GM23338 (cell line): ENCODE measurements at regions not wholly inside any gene's neighbourhood (a gene's known extent, or its start where the extent isn't known, plus 50 kb on each side); places are given as distances from the start of the nearest gene placed in this dataset.

Source experiments
- ATAC-seq: fragments of 200-7000 bp; cut with Tn5 transposase; 3 replicates; pipeline ENCODE4 v1.9.1; 2020
- DNase-seq: peaks from one replicate; pipeline ENCODE4 v3.0.0-alpha.2; 2015; ENCODE audit warnings: low spot score
- H2AFZ ChIP-seq: fragments of 200-600 bp; sonication (generic); 2 replicates; pipeline ENCODE4 v1.8.0; 2016; ENCODE audit warnings: antibody characterized with exemption, mild to moderate bottlenecking, moderate library complexity
- H3F3A ChIP-seq: fragments of 200-600 bp; sonication (generic); replicated peaks from 2 replicates; pipeline ENCODE4 v1.8.0; 2017; ENCODE audit warnings: antibody characterized with exemption, mixed run types, low read depth
- H3K27ac ChIP-seq: fragments of 200-600 bp; sonication (generic); 2 replicates; pipeline ENCODE4 v1.6.1; 2016; ENCODE audit warnings: low read depth
- H3K27me3 ChIP-seq: fragments of 200-600 bp; sonication (generic); 2 replicates; pipeline ENCODE4 v1.8.0; 2016; ENCODE audit warnings: mild to moderate bottlenecking, mixed run types, moderate library complexity; ENCODE audit not compliant: insufficient read depth
- H3K36me3 ChIP-seq: fragments of 200-600 bp; sonication (generic); 2 replicates; pipeline ENCODE4 v1.8.0; 2016; ENCODE audit warnings: mild to moderate bottlenecking; ENCODE audit not compliant: insufficient read depth
- H3K4me1 ChIP-seq: fragments of 200-600 bp; sonication (generic); 2 replicates; pipeline ENCODE4 v1.8.0; 2016; ENCODE audit warnings: mild to moderate bottlenecking, moderate library complexity; ENCODE audit not compliant: insufficient read depth
- H3K4me2 ChIP-seq: fragments of 200-600 bp; sonication (generic); 2 replicates; pipeline ENCODE4 v1.7.1; 2017; ENCODE audit warnings: mixed run types
- H3K4me3 ChIP-seq: fragments of 200-600 bp; sonication (generic); 2 replicates; pipeline ENCODE4 v1.6.1; 2016; ENCODE audit warnings: mixed run types
- H3K79me2 ChIP-seq: fragments of 200-600 bp; sonication (generic); replicated peaks from 2 replicates; pipeline ENCODE4 v1.8.0; 2017; ENCODE audit warnings: mild to moderate bottlenecking; ENCODE audit not compliant: insufficient read depth
- H3K9me2 ChIP-seq: fragments of 200-600 bp; sonication (generic); 2 replicates; pipeline ENCODE4 v1.8.0; 2017; ENCODE audit not compliant: insufficient read depth
- H4K20me1 ChIP-seq: fragments of 200-600 bp; sonication (generic); replicated peaks from 2 replicates; pipeline ENCODE4 v1.8.0; 2017; ENCODE audit warnings: mild to moderate bottlenecking; ENCODE audit not compliant: insufficient read depth
- H3K27ac Mint-ChIP-seq: 2 replicates; pipeline ENCODE4 v1.8.0; 2020; ENCODE audit warnings: inconsistent platforms, mild to moderate bottlenecking, moderate library complexity, mixed read lengths
- H3K27me3 Mint-ChIP-seq: 3 replicates; pipeline ENCODE4 v1.8.0; 2022; ENCODE audit warnings: low read depth, mild to moderate bottlenecking, moderate library complexity, mixed read lengths, inconsistent platforms; ENCODE audit not compliant: insufficient read depth, poor library complexity
- H3K36me3 Mint-ChIP-seq: 3 replicates; pipeline ENCODE4 v1.8.0; 2021; ENCODE audit warnings: low read depth, mild to moderate bottlenecking, inconsistent platforms, moderate library complexity, mixed read lengths
- H3K4me1 Mint-ChIP-seq: 3 replicates; pipeline ENCODE4 v1.8.0; 2020; ENCODE audit warnings: mild to moderate bottlenecking, inconsistent platforms, mixed read lengths
- H3K4me3 Mint-ChIP-seq: 3 replicates; pipeline ENCODE4 v1.8.0; 2021; ENCODE audit warnings: moderate library complexity, mild to moderate bottlenecking, inconsistent platforms, mixed read lengths
- H3K9me3 Mint-ChIP-seq: 3 replicates; pipeline ENCODE4 v1.8.0; 2020; ENCODE audit warnings: moderate library complexity, mild to moderate bottlenecking, inconsistent platforms, mixed read lengths
- CREB1 ChIP-seq: fragments of 250-450 bp; sonication (Bioruptor Pico); IDR thresholded peaks from 2 replicates; pipeline ENCODE4 v1.5.0; 2020; ENCODE audit warnings: low read depth, mild to moderate bottlenecking, moderate library complexity
- ETS1 ChIP-seq: IDR thresholded peaks from 2 replicates; pipeline ENCODE4 v1.6.1; 2016; ENCODE audit warnings: antibody characterized with exemption
- EZH2 ChIP-seq: fragments of 200-600 bp; sonication (generic); IDR thresholded peaks from one replicate; pipeline ENCODE4 v1.8.0; 2017; ENCODE audit warnings: antibody characterized with exemption, mild to moderate bottlenecking, low read depth; ENCODE audit not compliant: unreplicated experiment
- EZH2phosphoT487 ChIP-seq: fragments of 200-600 bp; sonication (generic); IDR thresholded peaks from one replicate; pipeline ENCODE4 v1.8.1; 2018; ENCODE audit warnings: antibody characterized with exemption; ENCODE audit not compliant: unreplicated experiment
- JUNB ChIP-seq: IDR thresholded peaks from one replicate; pipeline ENCODE4 v1.6.1; 2016; ENCODE audit warnings: antibody characterized with exemption; ENCODE audit not compliant: unreplicated experiment
- NANOG ChIP-seq: IDR thresholded peaks from 2 replicates; pipeline ENCODE4 v1.6.1; 2016; ENCODE audit warnings: antibody characterized with exemption, borderline replicate concordance
- POLR2AphosphoS5 ChIP-seq: IDR thresholded peaks from 2 replicates; pipeline ENCODE4 v1.6.1; 2016; ENCODE audit warnings: antibody characterized with exemption, low read depth
- STAT1 ChIP-seq: IDR thresholded peaks from one replicate; pipeline ENCODE4 v1.6.1; 2016; ENCODE audit warnings: antibody characterized with exemption; ENCODE audit not compliant: unreplicated experiment
- ZNF114 ChIP-seq: fragments of 250-450 bp; sonication (Bioruptor Pico); IDR thresholded peaks from 2 replicates; pipeline ENCODE4 v1.5.0; 2020; ENCODE audit warnings: mild to moderate bottlenecking, moderate library complexity
- ZNF331 ChIP-seq: fragments of 250-450 bp; sonication (Bioruptor Pico); IDR thresholded peaks from 2 replicates; pipeline ENCODE4 v1.5.0; 2020; ENCODE audit warnings: low read depth, mild to moderate bottlenecking, moderate library complexity
- TF ChIP-seq, protein P1 (sequence below), 2 experiments: fragments of 200-600 bp in 1 of 2; sonication (generic) in 1 of 2; conservative IDR thresholded peaks; 2 replicates each; pipeline versions ENCODE4 v1.5.1 to v1.6.1; 2016 to 2017; ENCODE audit warnings: antibody characterized with exemption in 2 of 2, low read depth in 2 of 2, mild to moderate bottlenecking in 2 of 2, moderate library complexity in 1 of 2

- Histone ChIP-seq H3F3A (no peaks in the 10 kb centered on the region), H3K9me2 (no peaks in the 10 kb centered on the region), H3K4me3 (no peak overlapping the region), H3K27ac (no peak overlapping the region), H3K27me3 (no peaks in the 10 kb centered on the region), H2AFZ (no peak overlapping the region), H3K4me2 (no peak overlapping the region), H3K36me3 (no peaks in the 10 kb centered on the region), H3K79me2 (no peaks in the 10 kb centered on the region), H4K20me1 (no peaks in the 10 kb centered on the region), H3K4me1 (no peaks in the 10 kb centered on the region)
- H3K4me1 Mint-ChIP-seq, result no peaks in the 10 kb centered on the region
- H3K27ac Mint-ChIP-seq, result no peak overlapping the region
- ATAC-seq (no peak), DNase-seq (no peak)
- no peak for TF ChIP-seq EZH2phosphoT487
- peaks cover 8% of the 10 kb centered on the region; the same call in 1 of the 3 replicates for H3K36me3 Mint-ChIP-seq
- peaks cover 13% of the 10 kb centered on the region for H3K9me3 Mint-ChIP-seq
- no peak overlapping the region for H3K4me3 Mint-ChIP-seq
- peaks cover 2% of the 10 kb centered on the region for H3K27me3 Mint-ChIP-seq
These were observed 134.6 kb upstream of the ANKRD55 start for GRCh38 chr5:56367748-56368147.

DNA sequence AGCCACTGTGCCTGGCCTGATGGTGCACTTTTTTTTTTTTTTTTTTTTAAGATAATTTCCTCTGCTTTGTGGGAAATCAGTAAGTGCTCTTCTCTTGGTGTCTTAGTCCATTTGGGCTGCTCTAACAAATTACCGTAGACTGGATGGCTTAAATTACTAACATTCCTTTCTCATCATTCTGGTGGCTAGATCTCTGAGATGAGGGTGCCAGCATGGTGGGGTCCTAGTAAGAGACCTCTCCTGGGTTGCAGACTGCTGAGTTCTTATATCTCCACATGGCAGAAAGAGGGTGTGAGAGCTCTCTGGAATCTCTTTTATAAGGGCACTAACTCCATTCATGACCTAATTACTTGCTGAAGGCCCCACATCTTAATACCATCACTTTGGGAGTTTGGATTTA lies 133.9 kb upstream of the ANKRD55 start:
- TF ChIP-seq, protein P1, sequence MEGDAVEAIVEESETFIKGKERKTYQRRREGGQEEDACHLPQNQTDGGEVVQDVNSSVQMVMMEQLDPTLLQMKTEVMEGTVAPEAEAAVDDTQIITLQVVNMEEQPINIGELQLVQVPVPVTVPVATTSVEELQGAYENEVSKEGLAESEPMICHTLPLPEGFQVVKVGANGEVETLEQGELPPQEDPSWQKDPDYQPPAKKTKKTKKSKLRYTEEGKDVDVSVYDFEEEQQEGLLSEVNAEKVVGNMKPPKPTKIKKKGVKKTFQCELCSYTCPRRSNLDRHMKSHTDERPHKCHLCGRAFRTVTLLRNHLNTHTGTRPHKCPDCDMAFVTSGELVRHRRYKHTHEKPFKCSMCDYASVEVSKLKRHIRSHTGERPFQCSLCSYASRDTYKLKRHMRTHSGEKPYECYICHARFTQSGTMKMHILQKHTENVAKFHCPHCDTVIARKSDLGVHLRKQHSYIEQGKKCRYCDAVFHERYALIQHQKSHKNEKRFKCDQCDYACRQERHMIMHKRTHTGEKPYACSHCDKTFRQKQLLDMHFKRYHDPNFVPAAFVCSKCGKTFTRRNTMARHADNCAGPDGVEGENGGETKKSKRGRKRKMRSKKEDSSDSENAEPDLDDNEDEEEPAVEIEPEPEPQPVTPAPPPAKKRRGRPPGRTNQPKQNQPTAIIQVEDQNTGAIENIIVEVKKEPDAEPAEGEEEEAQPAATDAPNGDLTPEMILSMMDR (conservative IDR thresholded peaks at IDR 0.05; ENCODE audit: low read depth in 2 of 2), result no peak
- TF ChIP-seq ZNF114 (CRISPR knock-in tag) (no peak), JUNB (no peak), NANOG (no peak), EZH2 (no peak), ETS1 (no peak), POLR2AphosphoS5 (no peak), EZH2phosphoT487 (no peak), STAT1 (no peak), CREB1 (CRISPR knock-in tag) (no peak), ZNF331 (no peak)
- H3K9me2 ChIP-seq, result no peaks in the 10 kb centered on the region
- no peak overlapping the region for H2AFZ ChIP-seq
- no peak overlapping the region for H3K4me2 ChIP-seq
- Mint-ChIP-seq H3K4me1 (no peaks in the 10 kb centered on the region), H3K9me3 (peaks cover 9% of the 10 kb centered on the region), H3K27me3 (peaks cover 2% of the 10 kb centered on the region), H3K4me3 (no peak overlapping the region), H3K36me3 (peaks cover 8% of the 10 kb centered on the region; the same call in 1 of the 3 replicates), H3K27ac (no peak overlapping the region)
- ATAC-seq (no peak), DNase-seq (no peak)
- no peak overlapping the region for H3K27ac ChIP-seq
- H4K20me1 ChIP-seq, result no peaks in the 10 kb centered on the region
- no peaks in the 10 kb centered on the region for H3F3A ChIP-seq
- no peaks in the 10 kb centered on the region for H3K36me3 ChIP-seq
- no peaks in the 10 kb centered on the region for H3K79me2 ChIP-seq
- no peak overlapping the region for H3K4me3 ChIP-seq
- no peaks in the 10 kb centered on the region for H3K4me1 ChIP-seq
- H3K27me3 ChIP-seq, result no peaks in the 10 kb centered on the region
